Bone marrow (tissue), 2 donors: ENCODE measurements at regions not wholly inside any gene's neighbourhood (a gene's known extent, or its start where the extent isn't known, plus 50 kb on each side); places are given as distances from the start of the nearest gene placed in this dataset.

ENCODE experiments used
- DNase-seq, 2 donors: peaks; one replicate each; lab custom pipeline; 2025; lab: John Stamatoyannopoulos, UW

DNA sequence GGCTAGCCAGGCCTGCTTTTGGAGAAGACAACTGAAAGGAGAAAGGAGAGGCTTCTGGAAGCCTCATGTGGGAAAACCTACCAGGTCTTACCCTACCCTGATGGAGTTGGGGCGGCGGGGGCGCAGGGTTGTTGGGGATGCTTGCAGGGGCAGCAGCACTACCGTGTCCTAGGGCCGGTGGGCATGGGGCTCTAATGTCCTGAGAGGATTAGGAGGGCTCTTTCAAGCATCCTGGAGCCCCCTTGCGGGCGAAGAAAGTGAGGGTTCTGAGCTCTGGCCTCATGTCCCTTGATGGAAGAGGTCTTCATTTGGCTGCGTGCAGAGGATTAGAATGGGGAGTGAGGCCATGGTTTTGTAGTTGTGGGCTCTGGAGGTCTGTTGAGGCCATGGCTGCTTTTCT lies 86.9 kb upstream of the PITX1 start:
- DNase-seq = no peak

DNA sequence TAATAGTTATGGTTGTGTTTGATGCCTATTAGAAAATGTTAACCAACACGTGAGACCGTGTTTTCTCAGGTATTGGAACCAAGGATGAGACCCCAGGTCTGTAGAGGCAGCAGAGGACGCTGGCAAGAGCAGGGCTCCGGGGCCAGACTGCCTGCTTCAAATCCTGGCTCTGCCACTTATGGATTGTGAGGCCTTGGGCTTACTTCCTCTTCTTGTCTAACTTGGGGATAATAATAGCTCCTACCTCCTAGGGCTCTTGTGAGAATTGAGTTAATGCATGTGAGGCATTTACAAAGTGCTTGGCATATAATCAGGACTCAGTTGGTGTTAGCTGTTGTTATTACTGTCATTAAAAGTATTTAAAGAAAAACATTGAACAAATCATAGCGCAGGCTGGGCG lies 85.5 kb upstream of the PITX1 start:
- no peak for DNase-seq

DNA sequence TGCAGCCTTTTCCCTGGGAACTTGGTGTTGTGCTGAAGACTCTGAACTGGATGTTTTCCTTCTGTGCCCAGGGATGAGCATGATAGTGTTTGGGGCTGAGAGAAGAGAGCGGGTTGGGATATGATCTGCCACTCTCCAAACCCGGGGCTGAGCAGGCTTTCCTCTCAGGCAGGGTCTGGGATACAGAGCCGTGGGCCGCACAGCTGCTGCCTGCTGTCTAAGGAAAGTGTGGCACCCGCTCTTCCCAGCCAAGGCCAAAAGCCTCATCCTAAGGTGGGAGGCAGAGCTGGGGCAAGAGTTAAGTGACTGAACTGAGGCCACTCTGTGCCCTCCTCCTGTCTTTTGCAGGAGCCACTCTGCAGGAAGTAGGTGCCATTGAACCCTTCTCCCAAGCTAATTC lies 83.6 kb upstream of the PITX1 start:
- DNase-seq = no peak

DNA sequence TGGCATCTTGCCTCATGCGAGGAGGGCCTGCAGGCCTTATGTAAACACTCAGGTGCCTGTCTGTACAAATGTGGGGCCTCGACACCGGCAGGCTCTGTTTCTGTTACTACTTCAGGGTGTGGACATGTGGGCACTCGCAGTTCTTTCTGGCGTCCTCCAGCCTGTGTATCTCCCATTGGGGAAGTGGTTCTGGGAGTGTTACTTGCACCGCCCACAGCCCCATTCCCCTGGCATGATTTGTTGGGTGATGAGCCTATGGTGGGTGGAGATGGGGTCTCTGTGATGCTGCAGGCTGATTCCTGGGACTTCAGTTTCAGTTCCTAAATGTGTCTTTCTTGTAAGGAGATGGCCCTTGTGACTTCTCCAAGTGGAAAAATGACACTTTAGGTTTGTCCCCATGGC lies 82.1 kb upstream of the PITX1 start:
- DNase-seq = no peak

DNA sequence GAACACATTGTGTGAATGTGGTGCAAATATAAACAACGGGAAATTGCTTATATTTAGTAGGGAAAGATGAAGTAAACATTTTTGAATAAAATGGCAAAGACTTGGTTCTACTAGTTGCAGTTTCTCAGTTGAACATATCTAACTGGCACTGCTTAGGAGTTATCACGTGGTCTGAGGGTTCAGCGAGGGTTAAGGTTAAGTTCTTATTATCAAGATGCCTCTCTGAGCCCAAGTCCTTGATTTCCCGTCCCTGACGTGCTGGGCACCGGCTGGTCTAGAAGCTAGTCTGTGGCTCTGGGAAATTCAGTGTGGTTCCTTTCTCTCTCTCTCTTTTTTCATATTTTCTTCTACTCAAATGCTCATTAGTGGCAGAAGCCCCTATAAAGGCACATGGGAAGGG lies 81.6 kb upstream of the PITX1 start:
- DNase-seq = no peak

DNA sequence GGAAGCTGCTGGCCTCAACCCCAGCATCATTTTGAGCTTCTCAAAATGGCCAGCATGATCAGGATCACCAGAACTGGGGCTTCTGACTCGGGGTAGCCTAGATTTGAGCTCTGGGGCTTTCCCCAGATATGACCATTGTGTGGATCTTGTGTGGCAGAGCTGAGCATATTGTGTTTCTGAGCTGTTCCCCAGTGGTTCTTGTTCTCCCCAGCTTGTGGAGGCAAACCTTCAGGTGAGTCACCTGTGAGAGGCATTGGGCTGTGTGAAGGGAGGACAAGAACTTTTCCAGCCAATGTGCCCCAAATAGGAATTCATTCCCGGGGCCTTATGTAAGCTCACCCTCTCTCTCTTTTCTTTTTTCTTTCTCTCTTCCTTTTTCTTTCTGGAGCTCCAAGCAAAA lies 80.7 kb upstream of the PITX1 start:
- DNase-seq = no peak

DNA sequence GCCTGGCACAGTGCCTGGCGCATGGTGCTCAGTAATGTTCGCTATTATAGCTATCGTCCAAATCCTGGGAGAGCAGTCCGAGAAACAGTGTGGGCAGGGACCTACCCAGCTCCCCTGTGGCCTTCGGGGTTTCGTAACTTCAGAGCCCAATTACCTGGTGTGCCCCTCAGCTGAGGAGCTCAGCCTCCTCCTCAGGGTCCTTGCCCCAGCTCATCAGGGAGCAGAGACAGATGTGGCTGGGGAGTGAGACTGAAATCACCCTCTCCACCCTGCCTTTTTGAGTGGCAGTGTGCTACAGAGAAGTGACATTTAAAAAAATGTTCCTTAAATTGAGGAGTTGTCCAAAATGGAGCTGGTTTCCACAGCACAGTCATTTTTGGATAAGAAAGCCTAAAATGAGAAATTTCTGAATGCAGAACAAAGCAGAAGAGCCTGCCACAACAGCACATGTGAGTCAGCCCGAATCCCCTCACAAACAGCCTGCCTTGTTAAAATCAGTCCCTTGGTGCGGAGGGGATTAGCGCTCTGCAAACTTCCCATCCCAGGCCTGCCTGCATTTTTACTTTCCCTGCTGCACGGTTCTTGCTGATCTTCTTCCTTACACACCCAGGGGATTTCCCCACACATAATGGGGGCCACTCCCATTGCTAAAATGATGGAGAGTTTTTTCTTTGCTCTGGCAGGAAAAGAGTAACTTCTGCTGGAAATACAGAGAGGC lies 78.1 kb upstream of the PITX1 start:
- no peak for DNase-seq

DNA sequence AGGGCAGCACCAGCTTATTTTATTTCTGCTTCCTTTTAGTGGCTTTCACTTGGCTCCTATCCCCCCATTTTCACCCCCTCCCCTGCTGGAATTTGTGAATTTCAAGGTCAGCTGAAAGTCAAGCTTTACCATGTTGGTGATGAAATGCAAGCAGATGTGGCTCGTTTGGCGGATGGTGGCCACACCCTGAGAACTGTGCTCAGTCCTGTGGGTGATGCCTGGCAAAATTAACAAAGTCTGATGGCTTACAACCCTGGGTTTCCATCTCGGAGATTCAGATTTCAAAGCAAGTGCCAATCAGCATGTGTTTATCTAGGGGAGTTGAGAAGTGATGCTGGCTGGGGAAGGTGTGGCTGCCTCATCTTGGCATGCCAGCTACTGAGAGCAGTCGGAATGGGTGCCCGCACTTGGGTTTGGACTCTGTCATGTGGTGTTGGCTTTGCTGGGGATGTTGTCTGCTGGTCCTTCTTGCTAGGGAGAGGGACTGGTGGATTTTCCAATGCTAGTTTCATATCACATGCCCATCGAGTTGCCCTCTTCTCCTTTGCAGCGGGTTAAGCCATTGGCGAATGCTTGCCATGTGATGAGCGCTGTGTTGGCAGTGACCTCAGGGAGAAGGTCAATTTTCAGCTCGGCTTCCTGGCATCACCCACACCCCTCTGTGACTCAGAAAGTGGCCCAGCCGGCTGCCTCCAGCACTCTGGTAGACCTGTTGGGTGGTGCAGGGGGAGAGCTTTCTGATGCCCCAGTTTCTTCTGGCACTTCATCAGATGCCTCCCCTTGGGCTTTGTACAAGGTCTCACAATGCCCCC lies 77.0 kb upstream of the PITX1 start:
- no peak for DNase-seq

DNA sequence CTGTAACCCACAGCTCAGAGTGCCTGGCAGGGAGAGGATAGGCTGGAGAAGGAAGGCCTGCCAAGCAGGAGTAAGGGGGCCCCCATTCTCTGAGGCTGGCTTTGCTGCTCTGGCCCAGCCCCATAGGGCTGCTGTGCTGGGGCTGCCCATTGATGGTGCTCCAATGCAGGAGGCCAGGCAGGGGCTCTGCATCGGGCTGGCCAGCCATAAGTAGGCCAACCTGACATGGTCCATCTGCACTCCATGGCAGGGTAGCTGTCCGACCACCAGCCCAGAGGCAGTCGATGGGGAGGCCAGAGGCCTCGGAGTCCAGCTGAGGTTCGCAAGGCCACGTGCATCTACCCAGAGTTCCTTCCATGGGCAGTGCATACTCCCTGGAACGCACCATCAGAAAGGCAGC lies 75.0 kb upstream of the PITX1 start:
- DNase-seq = no peak

DNA sequence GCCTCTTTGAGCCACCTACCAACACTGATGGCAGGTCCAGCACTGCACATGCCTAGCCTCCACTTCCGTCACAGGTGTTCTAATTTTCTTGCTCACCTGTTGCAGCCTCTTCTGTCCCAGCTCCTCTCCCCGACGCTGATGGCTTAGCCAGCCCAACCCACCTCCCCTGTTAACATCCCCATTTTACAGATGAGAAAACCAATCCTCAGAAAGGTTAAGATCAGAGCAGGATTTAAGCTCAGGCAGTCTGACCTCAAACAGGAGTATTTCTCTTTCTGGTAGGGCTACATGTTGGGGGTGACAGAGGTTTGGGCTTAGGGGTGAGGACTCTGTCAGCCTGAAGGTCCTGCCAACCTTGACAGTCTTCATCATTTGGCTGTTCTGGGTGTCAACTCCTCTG lies 74.5 kb upstream of the PITX1 start:
- no peak for DNase-seq

DNA sequence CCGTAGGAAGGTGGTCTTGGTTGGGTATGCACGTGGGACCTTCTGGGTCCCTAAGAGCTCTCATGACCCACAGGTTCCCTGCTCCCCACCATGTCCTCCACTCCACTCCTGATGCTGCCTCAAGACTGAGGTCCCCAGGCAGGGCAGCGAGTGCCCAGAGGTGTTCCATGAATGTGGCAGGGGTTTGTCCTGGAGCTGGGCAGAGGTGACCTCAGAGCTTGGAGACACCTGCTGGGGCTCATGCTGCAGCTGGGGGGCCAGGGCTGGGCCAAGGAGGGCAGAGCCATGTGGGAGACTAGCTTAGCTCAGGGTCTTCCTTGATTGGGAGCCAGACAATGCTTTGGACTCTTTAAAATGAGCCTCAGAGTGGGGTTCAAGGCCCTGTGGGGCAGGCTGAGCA lies 74.0 kb upstream of the PITX1 start:
- DNase-seq = no peak

DNA sequence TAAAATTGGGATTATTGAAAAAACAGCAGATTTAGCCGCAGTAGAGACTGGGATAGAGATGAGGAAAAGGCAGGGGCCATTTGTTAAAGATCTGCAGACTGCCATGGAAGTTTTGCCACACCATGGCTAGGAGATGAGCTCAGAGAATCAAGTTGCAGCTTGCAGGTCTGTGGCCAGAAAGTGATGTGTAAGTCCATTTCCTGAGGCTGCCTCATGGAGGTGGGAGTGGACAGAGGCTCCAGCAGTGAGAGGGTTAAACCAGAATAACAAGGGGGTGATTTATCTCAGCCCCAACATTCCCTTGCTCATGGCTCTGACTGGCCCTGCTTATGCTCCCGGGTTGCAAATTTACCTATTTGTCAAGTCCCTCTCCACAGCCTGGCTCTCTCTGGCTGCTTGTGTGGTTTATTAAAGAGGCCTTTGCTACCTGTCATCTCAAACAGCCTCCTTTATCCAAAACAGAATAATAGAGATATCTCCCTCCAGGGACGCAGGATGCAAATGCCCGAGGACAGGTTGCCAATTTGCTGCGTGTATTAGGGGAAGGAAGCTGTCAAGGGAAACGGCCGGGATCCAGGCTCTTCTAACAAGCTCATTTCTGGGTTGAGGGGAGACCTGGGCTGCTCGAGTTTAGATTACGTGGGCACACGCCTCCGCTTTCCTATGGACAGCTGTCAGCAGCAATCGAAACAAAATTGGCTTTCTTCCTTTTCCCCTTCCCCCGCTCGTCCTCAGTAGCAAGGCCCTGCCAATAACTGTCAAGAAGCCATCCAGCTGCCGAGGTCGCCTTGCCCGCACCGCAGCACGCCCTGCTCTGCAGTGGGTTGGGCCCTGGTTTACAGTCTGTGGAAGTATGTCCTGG lies 72.8 kb upstream of the PITX1 start:
- DNase-seq = no peak

DNA sequence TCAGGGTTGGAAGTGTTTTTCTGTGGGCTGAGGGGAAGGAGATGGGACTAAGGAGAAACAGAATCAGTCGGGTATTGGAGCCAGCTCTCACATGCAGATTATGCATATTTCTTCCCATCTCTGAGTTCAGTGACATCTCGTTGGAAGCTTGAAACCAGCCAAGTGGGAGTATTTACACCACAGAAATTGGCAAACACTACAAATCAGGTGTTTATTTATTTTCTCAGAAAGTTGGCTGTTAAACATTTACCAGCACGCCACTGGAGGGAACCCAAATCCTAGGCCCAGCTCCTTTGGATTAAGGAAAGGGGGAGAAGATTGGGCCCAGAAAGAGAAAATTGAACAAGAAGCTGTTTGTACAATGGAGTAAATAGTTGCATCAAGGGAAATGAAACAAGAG lies 72.1 kb upstream of the PITX1 start:
- no peak for DNase-seq

DNA sequence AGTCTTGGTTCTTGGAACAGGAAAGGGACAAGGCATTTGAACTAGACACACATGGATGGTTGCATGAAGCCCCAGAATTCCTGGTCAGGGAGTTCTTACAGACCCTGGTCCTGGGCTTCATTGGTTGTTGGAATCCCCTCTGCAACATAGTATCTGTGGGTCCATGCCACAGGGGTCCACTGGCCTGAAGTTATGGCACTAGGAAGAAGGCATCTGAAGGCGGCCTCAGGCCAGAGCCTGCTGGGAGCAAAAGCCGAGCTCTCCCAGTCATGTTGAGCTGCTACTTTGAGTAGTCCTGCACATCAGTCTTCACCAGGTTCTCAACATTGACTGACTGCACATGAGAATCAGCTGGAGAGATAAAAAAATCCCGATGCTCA lies 71.1 kb upstream of the PITX1 start:
- DNase-seq = no peak

DNA sequence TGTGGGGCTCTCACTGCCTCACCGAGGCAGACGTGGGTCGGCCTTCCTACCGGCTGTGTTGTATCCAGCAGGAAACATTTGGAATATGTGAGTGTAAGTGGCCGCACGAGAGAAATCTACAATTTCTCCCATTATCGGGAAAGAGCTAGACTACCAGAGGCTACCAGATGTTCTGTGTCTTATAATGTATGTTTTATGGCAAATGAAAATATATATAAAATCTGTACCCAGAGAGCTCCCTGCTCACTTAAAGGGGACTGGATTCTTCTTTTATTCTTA lies 69.5 kb upstream of the PITX1 start:
- DNase-seq = no peak

DNA sequence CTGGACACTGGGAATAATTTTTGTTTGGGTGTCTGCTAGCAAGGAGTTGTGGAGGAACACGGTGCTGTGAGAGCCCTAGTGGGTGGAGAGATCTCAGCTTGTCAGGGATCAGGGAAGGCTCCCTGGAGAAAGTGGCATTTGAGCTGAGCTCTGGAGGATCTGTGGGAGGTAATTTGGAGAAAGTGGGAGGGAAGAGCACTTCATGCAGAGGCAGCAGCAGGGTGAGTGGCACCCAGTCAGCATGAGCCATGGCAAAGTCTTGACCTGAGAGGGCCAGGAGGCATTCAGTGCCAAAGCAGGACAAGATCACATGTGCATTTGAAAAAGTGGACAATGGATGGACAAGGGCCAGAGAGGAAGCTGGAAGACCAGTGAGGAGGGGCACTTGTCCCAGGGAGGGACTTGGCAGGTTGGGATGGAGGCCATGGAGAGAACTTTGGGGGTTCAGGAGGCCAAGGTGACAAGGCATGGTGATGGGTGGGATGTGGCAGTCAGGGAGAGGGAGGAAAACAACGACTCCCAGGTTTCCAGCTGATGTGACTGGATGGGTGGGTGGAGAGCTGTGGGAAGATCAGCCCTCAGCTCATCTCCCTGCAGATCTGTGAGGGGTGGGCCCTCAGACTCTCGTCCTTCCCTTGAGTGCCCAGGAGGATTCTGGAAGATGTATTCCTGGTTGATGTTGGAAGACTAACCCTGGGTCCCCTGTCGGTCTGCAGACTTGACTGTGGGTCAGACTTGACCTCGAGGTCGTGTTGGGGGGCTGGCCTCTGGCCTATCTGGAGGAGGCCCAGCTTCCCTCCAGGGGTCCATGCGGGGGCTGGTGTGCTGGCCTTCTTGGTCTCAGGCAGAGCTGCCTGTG lies 68.9 kb upstream of the PITX1 start:
- DNase-seq = no peak

DNA sequence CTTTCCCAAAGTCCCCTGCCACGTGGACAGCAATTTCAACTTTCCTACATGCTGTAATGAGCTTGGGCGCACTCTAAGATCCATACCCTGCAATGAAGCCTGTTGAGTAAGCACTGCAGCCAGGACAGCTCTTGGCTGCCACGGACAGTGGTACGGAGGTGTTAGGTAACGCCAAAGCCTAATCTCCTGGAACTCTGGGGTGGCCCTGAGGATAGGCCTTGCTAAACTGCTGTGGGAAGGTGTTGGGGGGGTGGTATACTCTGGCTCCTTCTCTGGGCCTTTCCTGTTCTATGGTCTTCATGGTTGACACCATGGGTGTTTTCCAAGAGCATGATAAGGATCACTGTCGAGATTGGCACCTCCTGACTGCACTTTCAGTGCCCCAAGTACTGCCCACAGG lies 66.4 kb upstream of the PITX1 start:
- DNase-seq = no peak

DNA sequence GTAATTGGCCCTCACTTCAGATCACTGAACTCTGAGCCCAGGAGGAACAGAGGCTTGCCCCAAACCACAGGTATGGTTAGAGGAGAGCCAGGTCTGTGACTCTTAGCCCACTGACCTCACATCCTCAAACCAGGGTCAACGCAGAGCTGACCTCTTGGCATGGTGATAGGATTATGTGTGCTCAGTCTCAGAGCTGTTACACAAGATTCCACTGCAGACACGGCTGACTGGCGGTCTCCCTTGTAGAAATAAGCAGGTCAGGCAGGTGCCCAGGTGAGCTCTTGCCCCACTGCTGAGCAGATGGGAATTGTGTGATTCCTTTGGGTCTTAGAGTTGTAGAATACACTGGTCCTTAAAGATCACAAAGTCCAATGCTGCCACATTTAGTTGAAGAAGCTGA lies 66.0 kb upstream of the PITX1 start:
- no peak for DNase-seq

DNA sequence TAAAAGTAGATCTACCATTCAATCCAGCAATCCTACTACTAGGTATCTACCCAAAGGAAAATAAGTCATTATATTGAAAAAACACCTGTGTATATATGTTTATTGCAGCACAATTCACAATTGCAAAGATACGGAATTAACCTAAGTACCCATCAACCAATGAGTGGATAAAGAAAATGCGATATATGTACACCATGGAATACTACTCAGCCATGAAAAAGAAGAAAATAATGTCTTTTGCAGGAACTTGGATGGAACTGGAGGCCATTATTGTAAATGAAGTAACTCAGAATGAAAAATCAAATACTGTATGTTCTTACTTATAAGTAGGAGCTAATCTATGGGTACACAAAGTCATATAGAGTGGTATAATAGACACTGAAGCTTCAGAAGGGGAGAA lies 63.4 kb upstream of the PITX1 start:
- no peak for DNase-seq

DNA sequence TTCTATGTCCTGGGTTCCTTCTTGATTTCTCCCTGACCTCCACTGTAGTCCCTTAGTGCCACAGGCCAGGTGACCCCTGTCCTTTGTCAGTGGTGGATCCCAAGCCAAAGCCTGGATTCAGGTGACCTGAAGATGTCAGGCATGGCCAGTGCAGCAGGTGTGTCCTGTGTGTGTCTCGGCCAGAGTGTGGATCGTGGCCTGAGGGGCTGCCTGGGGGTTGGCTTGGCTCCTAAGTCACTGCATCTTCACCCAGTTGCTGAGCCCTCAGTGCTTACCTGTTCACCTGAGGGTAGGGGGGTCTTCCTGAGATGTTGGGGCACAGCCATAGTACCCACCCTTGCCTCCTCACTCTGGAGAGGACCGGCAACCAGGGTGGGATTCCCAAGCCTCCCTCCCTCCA lies 61.8 kb upstream of the PITX1 start:
- no peak for DNase-seq

DNA sequence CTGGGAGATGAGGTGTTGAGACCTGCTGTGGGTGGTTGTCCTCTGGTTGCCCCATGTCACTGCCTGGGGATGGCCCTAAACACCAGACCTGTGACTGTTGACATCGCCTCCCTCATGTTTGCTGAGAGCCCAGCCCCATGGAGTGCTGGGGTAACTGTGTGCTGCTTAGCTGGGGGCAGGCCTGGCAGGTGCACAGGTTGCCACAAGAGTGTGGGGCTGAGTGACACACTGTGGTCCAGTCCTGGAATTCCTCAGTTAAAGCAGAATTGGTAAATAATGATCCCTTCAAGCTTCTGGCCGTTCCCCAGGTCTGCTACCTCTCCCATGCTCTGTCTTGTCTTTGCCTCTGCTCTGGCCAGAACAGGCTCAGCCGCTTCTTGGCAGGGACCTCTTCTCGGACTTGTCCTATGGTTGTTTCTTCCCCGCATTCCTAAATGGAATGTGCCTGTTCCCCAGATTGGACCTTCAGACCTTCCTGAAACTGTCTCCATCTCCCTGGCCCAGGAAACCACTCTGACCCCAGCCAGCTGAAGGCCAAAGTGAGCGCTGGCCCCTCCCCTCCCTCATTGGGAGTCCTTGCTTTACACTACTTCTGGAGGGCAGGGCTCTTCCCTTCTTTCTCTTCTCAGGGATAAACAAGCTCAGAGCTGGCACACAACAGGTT lies 61.2 kb upstream of the PITX1 start:
- no peak for DNase-seq
